ENCODE measurements at regions not wholly inside any gene's neighbourhood (a gene's known extent, or its start where the extent isn't known, plus 50 kb on each side); places are given as distances from the start of the nearest gene placed in this dataset.

- no peak for DNase-seq
Measured at GRCh38 chrX:40449396-40449795, 131.4 kb upstream of the ATP6AP2 start.

- DNase-seq: no peak
Measured at GRCh38 chrX:40448793-40449192, 132.0 kb upstream of the ATP6AP2 start.

- no peak for DNase-seq
Measured at GRCh38 chrX:40446921-40447320, 133.8 kb upstream of the ATP6AP2 start.

- no peak for DNase-seq
Measured at GRCh38 chrX:40445691-40446090, 135.1 kb upstream of the ATP6AP2 start.

GRCh38 chrX:40444798-40445496, 135.8 kb upstream of the ATP6AP2 start:
- DNase-seq: no peak

GRCh38 chrX:40444133-40444532, 136.6 kb upstream of the ATP6AP2 start:
- no peak for DNase-seq

- no peak for DNase-seq
Measured at GRCh38 chrX:40440866-40441265, 139.9 kb upstream of the ATP6AP2 start.

- no peak for DNase-seq
Measured at GRCh38 chrX:40439625-40440532, 140.9 kb upstream of the ATP6AP2 start.

GRCh38 chrX:40437348-40437747, 143.4 kb upstream of the ATP6AP2 start:
- DNase-seq: no peak

- DNase-seq: no peak
Measured at GRCh38 chrX:40434947-40435346, 145.8 kb upstream of the ATP6AP2 start.

- no peak for DNase-seq
Measured at GRCh38 chrX:40434443-40434842, 146.3 kb upstream of the ATP6AP2 start.

GRCh38 chrX:40433160-40433559, 147.6 kb upstream of the ATP6AP2 start:
- DNase-seq: no peak

GRCh38 chrX:40424259-40424658, 156.5 kb upstream of the ATP6AP2 start:
- DNase-seq: no peak

GRCh38 chrX:40423299-40423698, 157.5 kb upstream of the ATP6AP2 start:
- DNase-seq: no peak

GRCh38 chrX:40422021-40422420, 158.7 kb upstream of the ATP6AP2 start:
- no peak for DNase-seq

- no peak for DNase-seq
Measured at GRCh38 chrX:40420899-40421729, 159.7 kb upstream of the ATP6AP2 start.

GRCh38 chrX:40418813-40419195, 162.0 kb upstream of the ATP6AP2 start:
- DNase-seq: no peak

- DNase-seq: no peak
Measured at GRCh38 chrX:40418146-40418812, 162.5 kb upstream of the ATP6AP2 start.

- no peak for DNase-seq
Measured at GRCh38 chrX:40415675-40416074, 165.1 kb upstream of the ATP6AP2 start.

- no peak for DNase-seq
Measured at GRCh38 chrX:40414335-40414734, 166.4 kb upstream of the ATP6AP2 start.

GRCh38 chrX:40411340-40412111, 169.2 kb upstream of the ATP6AP2 start:
- DNase-seq: no peak

GRCh38 chrX:40410859-40411258, 169.9 kb upstream of the ATP6AP2 start:
- DNase-seq: no peak

Data from amniotic stem cell (primary cell).